Kidney (tissue), 13 donors: ENCODE measurements at regions not wholly inside any gene's neighbourhood (a gene's known extent, or its start where the extent isn't known, plus 50 kb on each side); places are given as distances from the start of the nearest gene placed in this dataset.
A peak's percentile ranks its signal among the peaks of the same experiment; 100 is the strongest.

Experiments used
- DNase-seq, 5 donors: peaks; one replicate each; pipeline ENCODE4 v3.0.0-alpha.2; 2013 to 2020
- FAIRE-seq: peaks from 2 replicates; lab custom pipeline; 2012; peaks lifted over from hg19 to GRCh38; lab: Jason Lieb, UNC
- H3K27ac ChIP-seq, 2 donors: one replicate each; pipeline ENCODE4 v1.7.0; 2013; ENCODE audit warnings: low read depth in 2 of 2, low read length in 2 of 2, inconsistent platforms in 1 of 2
- H3K27me3 ChIP-seq: one replicate; pipeline ENCODE4 v1.7.1; 2013; ENCODE audit warnings: low read length, inconsistent platforms; ENCODE audit not compliant: control insufficient read depth, insufficient read depth
- H3K36me3 ChIP-seq, 3 donors: one replicate each; pipeline versions ENCODE4 v1.7.0 to v1.7.1; 2013; ENCODE audit warnings: low read length in 3 of 3, control low read depth in 1 of 3, inconsistent platforms in 1 of 3; ENCODE audit not compliant: insufficient read depth in 3 of 3, control insufficient read depth in 2 of 3
- H3K4me1 ChIP-seq, 3 donors: one replicate each; pipeline versions ENCODE4 v1.7.0 to v1.7.1; 2013; ENCODE audit warnings: low read length in 3 of 3, inconsistent platforms in 1 of 3, low read depth in 1 of 3; ENCODE audit not compliant: control insufficient read depth in 2 of 3, insufficient read depth in 2 of 3
- H3K4me3 ChIP-seq, 3 donors: one replicate each; pipeline versions ENCODE4 v1.7.0 to v1.8.1; 2013; ENCODE audit warnings: low read length in 3 of 3, control low read depth in 1 of 3, inconsistent platforms in 1 of 3
- H3K9ac ChIP-seq, 3 donors: one replicate each; pipeline versions ENCODE4 v1.7.0 to v1.7.1; 2013; ENCODE audit warnings: low read length in 3 of 3, control low read depth in 1 of 3, inconsistent platforms in 1 of 3
- H3K9me3 ChIP-seq, 3 donors: one replicate each; pipeline versions ENCODE4 v1.7.0 to v1.7.1; 2013; ENCODE audit warnings: low read length in 3 of 3, control low read depth in 1 of 3, inconsistent platforms in 1 of 3; ENCODE audit not compliant: control insufficient read depth in 2 of 3, insufficient read depth in 1 of 3
- intact Hi-C: fragments of 100-400 bp; cut with DNase I; formaldehyde crosslinking; loops from one replicate; pipeline ENCODE4 v1.11.1; 2022
- TF ChIP-seq, protein P1 (sequence below): IDR thresholded peaks from 3 replicates; pipeline ENCODE4 v1.5.1; 2012; ENCODE audit warnings: mild to moderate bottlenecking, moderate library complexity, borderline replicate concordance; ENCODE audit not compliant: insufficient read depth; ENCODE audit errors: extremely low read depth
- donor health status: control.
- donor health status: control.
- donor health status: control.
- donor health status: control.
- donor health status: control.
- donor health status: DM: yes; HTN: yes; CAD: no.
- donor health status: Normal renal cell carcinoma (clear cell type).

DNA sequence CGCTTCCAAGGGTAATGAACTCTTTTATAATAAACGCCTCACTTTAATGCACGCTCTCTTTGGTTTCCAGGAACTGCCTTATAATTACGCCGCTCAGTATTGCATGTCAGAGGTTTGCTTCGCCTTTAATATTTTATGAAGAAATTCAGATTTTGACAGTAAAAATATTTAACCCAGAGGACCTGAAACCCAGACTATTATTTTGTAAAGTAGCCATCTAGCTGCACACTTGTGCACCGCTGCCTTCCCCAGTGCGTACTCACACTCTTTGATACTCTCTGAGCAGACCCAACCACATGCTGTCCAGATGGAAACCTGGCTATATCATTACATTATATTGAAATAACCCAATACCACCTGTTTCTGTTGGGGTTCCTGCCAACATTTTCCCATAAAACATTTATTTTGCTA lies 270.1 kb downstream of the C1D start:
- H3K27me3 ChIP-seq = no peaks in the 10 kb centered on the region
- TF ChIP-seq, protein P1, sequence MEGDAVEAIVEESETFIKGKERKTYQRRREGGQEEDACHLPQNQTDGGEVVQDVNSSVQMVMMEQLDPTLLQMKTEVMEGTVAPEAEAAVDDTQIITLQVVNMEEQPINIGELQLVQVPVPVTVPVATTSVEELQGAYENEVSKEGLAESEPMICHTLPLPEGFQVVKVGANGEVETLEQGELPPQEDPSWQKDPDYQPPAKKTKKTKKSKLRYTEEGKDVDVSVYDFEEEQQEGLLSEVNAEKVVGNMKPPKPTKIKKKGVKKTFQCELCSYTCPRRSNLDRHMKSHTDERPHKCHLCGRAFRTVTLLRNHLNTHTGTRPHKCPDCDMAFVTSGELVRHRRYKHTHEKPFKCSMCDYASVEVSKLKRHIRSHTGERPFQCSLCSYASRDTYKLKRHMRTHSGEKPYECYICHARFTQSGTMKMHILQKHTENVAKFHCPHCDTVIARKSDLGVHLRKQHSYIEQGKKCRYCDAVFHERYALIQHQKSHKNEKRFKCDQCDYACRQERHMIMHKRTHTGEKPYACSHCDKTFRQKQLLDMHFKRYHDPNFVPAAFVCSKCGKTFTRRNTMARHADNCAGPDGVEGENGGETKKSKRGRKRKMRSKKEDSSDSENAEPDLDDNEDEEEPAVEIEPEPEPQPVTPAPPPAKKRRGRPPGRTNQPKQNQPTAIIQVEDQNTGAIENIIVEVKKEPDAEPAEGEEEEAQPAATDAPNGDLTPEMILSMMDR = no peak
- H3K9me3 ChIP-seq = no peaks in the 10 kb centered on the region
- no peak overlapping the region for H3K27ac ChIP-seq
- FAIRE-seq = no peak
- H3K4me1 ChIP-seq = no peaks in the 10 kb centered on the region
- intact Hi-C loops = no loop called here
- no peak for DNase-seq
- H3K4me3 ChIP-seq = no peak overlapping the region
- no peak overlapping the region for H3K9ac ChIP-seq
- no peaks in the 10 kb centered on the region for H3K36me3 ChIP-seq

DNA sequence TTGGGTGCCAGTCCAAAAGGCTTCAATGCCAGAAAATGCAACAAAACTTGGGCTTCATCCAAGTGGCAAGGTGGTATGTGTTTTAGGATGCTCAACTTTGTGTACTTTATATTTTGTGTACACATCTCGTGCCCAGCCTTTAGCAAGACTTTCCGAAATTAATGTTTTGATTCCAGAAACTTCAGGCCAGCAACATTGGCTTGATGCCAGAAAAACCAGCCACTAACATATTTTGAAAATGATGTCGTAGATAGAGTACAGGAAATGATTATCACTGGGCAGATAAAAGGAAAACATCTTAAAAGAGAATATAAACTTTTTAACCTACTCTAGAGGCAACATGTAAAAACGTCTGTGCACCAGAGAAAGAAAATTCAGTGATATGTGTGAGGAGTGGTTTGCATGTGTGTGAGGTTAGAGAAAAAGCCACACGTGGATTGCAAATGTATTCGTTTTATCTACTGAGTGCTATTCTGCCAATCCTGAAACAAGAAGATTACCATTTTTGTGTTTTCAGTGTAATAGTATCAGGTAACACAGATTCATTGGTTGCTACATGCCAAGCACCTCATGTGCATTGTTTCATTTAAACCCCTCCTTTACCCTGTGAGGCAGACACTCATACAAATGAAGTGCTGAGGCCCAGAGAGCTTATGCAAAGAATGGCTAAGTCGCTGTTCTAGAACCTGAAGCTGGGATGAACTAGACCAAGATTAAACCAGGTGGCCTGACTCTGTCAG lies 264.8 kb downstream of the C1D start:
- FAIRE-seq (no peak), DNase-seq (peak in 2 of 5 donors; percentile 33 to 39)
- H3K27me3 ChIP-seq = no peaks in the 10 kb centered on the region
- H3K36me3 ChIP-seq = no peaks in the 10 kb centered on the region
- H3K27ac ChIP-seq = peak overlapping the region in 1 of 2 donors; percentile 54
- no peaks in the 10 kb centered on the region for H3K4me1 ChIP-seq
- no peak overlapping the region for H3K9ac ChIP-seq
- TF ChIP-seq, protein P1 = no peak
- no peaks in the 10 kb centered on the region for H3K9me3 ChIP-seq
- no peak overlapping the region for H3K4me3 ChIP-seq
- intact Hi-C loops = no loop called here

DNA sequence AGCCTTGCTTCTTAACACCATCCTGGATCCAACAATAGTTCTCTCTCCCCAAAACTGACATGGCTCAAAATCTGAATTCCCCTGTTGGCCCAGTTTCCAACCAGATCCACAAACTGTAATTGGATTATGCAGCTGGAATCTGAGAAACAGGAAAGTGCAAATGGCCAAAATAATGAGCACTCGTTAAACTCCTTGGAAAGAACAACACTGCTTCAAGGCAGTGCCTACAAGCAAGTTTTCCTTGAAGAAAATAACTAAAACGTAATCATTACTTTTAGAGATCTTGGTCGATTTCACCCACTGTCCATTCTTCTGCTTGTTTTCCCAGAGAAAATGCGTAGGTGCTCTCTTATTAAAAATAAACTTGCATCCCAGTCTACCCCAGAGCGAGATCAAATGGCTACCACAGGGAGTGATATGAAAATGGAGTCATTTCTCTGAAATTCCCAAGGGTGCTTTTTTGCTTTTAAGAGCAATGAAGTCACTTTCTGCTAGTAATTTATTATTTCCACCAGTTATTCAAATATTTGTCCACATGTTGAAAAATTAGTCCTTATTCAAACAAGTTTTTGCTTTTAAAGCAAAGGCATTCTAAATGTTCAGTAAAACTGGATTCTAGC lies 264.2 kb downstream of the C1D start:
- no peak for FAIRE-seq

More for the DNA sequence above, 264.2 kb downstream of the C1D start:
- peak in 2 of 5 donors; percentile 25 to 50 for DNase-seq
- TF ChIP-seq, protein P1 = no peak
- Histone ChIP-seq H3K4me3 (no peak overlapping the region), H3K9me3 (no peaks in the 10 kb centered on the region), H3K27me3 (no peaks in the 10 kb centered on the region), H3K9ac (no peak overlapping the region), H3K36me3 (no peaks in the 10 kb centered on the region), H3K27ac (peak overlapping the region in 1 of 2 donors; percentile 54), H3K4me1 (no peaks in the 10 kb centered on the region)
- intact Hi-C loops = no loop called here
